Activated T-helper 1 cell treated with anti-CD3 and anti-CD28 coated beads, Interleukin-2, amount 50 U/mL, for 16 hours (primary cell): ENCODE measurements at regions not wholly inside any gene's neighbourhood (a gene's known extent, or its start where the extent isn't known, plus 50 kb on each side); places are given as distances from the start of the nearest gene placed in this dataset.

Experiments
- DNase-seq, 2 donors: peaks; one replicate each; pipeline ENCODE4 v3.0.0-alpha.2; 2020; ENCODE audit warnings: low read depth in 1 of 2, low spot score in 1 of 2

DNA sequence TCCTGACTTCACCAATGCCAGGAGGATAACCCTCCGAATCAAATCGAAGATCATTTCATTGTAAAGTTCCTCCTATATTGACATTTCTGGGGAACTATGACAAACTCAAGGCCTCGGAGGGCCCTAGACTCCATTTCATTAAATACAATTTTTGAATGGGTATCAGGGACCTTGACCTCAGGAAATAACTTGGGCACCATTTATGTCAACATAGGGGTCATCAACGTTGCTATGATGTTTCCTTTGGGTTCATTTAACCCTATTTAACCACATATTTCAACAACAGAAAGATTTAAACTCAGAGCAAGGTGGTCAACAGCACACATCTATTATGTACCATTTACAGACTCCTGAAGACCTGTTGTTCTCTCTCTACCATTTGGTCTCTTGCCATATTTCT, 395.1 kb downstream of the TRIML1 start:
- DNase-seq = no peak

DNA sequence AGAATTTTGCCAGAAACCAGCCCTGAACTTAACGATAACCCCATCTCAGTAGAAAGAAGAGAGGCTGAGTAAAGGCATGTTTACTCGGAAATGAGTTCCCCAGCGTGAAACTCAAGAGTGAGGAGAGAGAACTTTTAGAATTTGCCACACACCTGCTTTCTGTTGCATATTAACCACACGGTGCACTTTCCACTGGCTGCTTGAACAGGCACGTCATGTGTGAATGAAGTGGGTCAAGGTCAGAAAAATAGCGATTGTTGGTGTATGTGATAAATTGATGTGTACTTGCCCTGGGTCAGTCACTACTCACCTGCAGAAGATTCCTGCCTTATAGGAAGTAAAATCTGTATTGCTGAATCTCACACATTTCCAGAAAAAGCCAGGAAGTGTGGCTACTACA, 395.7 kb downstream of the TRIML1 start:
- no peak for DNase-seq

DNA sequence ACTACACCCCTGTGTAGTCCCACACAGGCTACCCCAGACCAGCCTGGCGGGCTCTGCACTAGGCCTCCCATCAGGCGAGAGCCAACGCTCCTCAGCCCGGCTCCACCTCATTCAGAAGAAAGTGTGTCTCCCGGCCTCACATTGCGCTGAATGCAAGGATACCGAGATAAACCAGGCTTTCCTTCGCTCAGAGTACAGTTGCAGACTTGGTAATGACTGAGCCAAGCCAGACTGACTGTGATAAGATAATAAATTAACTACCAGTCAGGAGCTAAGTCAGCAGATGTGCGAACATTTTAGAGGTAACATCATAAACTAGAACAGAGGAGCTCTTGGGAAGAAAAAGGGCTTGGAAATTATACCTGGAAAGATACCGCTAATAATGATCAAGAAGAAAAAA, 397.6 kb downstream of the TRIML1 start:
- DNase-seq = no peak

DNA sequence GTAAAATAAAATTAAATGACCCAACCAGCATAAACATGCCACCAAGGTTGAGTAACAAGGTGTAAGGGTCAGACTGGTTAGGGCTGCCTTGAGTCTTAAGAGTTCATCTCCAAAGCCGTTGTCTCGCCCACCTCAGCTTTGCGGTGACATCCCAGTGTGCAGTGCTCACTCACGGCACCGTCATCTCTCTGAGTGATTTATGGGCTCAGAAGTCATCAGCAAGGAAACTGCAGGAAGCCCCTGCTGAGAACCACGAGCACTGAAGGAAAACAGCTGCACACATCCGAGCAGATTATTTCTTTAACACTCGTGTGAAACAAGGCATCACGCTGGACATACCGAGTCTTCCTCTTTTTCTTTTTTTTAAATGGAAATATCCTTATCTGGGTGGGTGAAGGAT, 411.1 kb downstream of the TRIML1 start:
- DNase-seq = no peak

DNA sequence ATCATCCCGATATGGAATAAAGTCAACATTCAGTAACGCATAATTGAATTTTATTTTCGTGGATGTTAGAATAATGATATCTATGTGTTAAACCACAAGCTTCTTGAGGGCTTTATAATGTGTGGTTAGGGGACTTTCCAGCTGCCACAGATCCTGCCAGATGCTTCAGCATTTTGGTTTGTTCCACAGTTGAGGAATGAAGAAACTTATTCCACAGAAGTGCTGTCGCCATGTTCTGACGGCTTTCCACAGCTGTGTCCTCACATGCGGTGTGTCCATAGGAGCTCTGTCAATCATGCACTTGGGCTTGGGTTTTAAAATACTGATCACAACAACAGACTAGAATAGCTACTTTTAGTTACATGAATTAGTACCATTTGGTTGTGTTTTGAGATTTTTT, 411.9 kb downstream of the TRIML1 start:
- no peak for DNase-seq

DNA sequence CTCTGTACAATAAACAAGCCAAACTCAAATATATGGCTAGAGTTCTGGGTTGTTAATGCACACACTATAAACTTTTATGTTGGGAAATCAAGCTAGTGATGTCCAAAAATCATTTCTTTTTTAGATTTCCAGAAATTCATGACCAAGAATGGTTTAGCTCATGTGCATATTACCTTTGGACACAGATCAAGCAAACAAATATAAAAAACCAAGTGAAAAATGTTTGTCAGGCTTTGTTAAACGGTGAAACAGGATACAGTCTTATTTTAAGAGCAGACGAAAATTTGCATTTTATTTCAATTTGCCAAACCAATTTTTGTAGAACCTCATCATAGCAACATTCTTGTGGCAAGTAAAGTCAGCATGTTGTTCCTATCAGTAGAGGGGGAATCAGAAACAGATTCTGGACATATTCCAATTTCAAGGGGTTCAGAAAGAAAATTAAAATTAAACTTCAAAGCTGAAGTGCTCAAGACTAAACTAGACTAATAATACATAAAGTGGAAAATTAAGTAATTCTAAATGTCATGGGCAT, 413.6 kb downstream of the TRIML1 start:
- DNase-seq = no peak

DNA sequence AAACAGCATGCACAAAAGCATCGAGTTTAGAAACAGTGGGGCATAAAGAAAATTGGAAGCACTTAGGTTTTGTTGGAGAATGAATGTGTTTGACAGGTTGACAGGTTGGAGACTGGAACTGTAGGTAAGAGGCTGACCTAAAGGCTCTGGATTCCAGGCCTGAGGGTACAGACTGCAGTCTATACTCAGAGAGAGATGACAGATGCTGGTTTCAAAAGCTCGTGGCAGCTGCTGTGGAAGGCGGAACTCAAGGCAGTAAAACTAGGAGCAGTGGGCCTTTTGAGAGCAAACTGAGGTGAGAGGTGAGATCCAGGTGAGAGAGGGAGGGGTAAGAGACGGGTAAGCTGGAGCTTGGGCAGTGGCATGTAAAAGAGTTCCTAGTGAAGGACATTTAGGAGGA, 415.2 kb downstream of the TRIML1 start:
- DNase-seq = no peak

DNA sequence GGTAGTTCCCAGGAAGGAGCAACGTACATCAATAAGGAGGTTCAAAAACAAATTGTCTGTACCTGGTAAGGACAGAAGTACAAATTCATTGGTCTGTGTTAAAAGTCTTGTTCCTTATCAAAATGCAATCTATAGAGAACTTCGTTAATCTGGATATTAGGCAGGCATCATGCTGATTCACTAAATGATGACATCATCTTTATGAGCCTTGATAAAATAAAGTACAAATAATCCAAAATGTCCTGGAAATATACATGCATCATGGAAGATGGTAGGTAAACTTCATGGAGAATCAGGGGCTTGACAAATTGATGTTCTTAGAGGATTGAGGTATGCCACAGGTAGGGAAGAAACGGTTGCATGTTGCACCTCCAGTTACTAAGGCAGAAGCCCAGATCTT, 433.9 kb downstream of the TRIML1 start:
- no peak for DNase-seq

DNA sequence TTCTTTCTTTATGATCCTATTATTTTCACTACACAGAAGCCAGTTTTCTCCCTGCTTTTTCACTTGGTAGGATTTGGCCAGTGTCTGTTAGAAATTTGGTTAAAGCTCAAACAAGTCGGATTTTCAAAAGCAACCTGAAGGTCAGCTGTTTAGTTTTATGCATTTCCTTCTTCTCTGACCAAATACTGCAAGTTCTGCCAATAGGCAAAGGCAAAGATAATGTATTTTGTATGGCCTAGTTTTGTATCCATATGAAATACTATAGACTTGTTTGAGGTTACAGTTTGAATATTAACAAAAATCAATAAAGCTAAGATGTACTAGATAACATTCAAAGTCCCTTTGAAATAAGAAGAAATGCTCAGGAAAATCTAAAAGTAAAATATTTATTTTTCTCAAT, 439.4 kb downstream of the TRIML1 start:
- DNase-seq = no peak

DNA sequence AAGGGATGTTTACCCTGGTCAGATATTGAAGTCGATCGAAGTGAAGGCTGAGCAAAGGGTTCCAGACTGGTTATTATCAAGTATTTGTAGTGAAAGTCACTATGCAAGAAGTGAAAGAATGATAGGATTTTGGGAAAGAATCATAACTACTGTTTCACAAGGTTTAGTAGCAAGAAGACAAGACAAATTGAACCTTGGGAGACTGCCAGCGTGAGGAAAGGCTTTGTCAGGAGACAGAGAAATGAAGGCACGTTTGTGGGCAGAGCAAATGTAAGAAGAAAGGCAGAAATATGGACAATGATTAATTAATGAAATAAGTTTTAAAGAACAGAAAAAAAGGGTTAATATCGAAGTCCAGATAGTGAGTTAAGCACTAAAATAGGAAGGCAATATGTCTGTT, 456.8 kb downstream of the TRIML1 start:
- DNase-seq = no peak

DNA sequence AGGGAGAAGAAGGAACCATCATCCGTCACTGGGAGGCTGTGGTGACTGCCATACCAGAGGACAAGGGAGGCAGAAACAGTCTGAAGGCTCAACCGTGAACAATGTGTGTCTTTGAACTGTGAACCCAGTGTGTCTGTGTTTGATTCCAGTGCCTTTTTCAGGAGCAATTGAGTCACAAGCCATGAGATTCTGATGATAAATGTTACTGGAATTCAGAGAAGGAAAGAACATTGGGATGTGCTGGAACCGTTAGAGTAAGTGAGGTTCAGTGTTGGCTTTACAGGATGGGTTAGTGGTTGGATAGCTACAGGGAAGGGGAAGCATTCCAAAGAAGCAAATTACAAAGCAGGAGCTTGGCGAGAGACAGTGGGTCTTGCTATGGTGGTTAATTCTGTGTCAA, 464.4 kb downstream of the TRIML1 start:
- no peak for DNase-seq

DNA sequence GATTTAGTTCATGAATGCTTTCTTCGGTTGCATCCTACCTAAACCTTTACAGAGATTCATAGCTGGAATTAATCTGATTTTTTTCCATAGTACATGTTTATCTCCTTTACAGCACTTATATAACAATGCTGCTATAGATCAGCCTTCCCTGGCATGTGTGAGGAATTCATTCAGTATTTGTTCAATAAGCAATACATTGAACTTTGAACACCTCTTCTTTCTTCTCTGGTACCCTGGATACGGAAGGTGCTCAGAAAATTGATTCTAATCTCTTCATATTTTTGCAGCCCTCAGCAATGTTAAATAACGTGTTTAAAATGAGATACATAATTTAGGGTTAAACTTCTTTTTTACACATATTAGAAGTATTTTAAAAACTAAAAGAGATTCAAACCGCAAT, 467.4 kb downstream of the TRIML1 start:
- no peak for DNase-seq

DNA sequence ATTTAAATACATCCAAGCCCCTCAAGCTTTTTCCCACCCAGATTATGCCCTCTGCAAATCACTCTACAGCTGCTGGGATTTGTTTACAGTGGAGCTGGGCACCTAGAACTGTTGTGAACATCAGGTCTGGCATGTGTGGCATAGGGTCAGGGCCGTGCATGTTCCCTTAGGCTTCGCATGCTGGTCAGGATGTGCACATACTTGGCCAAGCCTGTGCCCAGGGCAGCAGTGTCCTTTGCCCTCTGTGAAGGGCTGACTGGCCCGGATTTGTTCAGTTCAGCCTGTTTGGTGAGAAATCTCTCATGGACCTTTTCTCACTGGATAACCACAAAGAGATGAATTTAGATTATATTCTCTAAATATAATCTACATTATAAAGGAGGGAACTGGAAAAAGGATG, 471.9 kb downstream of the TRIML1 start:
- no peak for DNase-seq

DNA sequence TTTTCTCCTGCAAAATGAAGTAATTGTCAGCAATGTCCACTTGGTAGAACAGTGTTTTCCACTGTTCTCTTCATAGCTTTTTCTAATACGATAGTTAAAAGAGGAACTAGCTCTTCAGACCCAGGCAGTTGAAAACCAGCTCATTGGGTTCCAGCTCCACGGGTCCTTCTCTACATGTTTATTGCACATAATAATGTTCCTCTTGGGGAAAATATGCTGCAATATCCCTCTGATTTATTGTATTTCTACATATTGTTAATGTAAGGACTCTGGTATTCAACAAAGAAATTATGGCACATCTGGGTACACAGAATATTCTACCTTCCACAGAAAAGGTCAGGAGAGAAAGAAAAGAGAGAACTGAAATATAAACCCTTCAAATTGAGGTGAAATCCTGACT, 473.4 kb downstream of the TRIML1 start:
- no peak for DNase-seq

DNA sequence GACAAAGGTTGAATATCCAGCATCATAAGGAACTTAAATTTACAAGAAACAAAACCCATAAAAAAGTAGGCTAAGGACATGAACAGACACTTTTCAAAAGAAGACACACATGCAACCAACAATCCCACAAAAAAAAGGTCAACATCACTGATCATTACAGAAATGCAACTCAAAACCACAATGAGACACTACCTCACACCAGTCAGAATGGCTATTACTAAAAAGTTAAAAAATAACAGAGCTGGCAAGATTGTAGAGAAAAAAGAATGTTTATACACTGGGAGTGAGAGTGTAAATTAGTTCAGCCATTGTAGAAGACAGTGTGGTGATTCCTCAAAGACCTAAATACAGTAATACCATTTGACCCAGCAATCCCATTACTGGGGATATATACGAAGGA, 474.7 kb downstream of the TRIML1 start:
- no peak for DNase-seq

DNA sequence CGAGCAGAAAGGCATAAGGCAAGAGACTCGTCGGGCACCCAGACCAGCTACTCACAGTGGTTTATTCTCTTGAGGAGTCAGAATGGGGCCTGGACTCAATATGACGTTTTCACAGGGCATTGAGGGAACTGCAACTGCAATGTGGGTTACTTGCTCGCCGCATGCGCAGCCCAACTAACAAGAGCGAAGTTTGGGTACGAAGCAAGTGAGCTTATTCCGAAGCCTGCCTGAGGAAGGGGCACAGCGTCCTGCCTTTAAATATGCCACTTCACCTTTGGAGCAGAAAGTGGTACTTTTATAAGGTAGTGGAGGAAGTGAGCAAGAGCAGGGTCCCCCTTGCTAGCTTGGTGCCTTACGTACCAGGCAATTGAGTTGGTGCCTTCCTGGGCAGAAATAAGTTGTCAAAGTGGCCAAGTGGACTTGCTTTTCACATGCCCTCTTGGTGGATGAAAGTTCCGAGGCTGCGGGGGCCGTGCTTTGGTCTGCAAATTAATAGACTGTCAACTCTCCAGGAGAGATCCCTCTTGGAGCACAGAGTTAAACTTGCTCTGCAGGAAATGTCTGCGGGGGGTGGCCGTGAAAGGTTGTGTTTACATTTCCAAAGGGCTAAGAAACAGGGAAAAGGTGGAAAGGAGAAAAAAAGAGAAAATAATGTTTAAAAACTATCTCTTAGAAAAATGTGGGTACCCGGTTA, 480.4 kb downstream of the TRIML1 start:
- DNase-seq = no peak

DNA sequence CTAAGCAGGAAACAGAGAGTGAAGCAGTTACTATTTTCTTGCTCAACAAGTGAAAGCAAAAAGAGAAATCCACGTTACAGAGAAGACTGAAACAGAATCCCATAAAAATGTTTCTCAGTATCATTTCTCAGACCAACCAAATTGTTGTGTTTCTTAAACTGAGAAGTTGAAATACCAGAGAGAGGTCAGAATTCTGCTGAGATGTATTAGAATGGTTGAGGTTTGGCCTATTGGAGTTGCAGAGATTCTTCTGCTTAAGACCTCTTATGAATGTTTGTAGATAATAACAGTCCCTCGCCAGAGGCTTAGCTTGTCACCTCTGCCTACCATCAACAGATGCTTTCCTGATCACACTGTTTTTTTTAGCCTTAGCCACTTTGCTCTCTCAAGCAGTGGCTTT, 481.4 kb downstream of the TRIML1 start:
- no peak for DNase-seq

DNA sequence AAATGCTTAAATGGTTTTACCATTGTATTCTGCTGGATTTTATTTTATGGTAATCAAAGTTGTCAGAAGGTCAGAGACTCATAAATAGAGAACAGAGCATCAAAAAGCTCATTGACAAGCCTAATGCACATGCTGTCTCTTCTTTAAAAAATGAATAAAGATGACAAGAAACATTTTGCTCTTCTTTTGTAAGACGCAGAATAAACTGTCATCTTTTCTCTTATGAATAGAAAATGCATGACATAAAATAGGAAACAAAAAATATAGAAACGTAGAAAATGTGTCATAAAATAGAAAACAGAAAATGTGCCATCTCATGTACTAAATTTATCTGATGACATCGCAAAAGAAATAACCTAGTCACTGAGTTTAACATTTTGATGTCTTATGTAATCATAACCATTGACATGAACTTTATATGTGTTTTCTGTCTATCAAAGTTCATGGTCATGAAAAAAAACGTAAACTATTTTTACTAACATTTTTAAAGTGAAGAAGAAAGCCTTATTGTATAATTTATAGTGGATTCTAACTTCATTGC, 484.1 kb downstream of the TRIML1 start:
- DNase-seq = no peak

DNA sequence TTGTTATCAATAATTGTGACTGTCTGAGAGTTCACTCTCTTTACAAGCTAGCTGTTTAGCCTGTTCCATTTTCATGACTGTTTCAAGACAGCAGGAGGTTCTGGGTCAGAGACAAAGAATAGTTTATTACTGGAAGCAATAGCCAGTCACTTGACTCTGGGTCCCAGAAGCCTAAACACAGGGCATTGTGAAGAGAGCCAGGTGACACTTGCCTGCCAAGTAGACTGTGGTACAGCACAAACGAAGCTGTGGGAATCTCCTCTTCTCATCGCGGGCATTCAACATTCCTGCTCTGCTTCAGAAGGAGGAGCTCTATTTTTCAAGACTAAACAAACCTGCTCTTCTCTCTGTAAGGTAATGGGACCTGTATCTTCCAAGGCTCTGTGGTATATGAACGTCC, 485.1 kb downstream of the TRIML1 start:
- no peak for DNase-seq

DNA sequence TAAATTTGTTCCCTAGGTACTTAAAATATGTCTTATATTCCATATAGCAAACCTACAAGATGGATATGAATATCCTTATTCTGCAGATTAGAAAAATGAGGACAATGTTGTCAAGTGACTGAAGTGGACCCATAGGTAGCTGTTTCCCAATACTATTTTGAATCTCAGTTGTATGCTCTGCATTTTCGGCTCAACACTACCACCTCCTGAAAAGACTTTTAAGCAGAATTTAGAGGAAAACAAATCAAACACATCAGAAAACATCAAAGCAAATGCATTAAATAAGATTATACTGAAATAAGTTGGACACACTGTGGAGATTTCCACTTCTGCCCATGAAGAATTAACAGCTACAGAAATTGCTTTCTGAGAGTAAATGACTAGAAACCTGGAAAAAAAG, 488.7 kb downstream of the TRIML1 start:
- DNase-seq = no peak

DNA sequence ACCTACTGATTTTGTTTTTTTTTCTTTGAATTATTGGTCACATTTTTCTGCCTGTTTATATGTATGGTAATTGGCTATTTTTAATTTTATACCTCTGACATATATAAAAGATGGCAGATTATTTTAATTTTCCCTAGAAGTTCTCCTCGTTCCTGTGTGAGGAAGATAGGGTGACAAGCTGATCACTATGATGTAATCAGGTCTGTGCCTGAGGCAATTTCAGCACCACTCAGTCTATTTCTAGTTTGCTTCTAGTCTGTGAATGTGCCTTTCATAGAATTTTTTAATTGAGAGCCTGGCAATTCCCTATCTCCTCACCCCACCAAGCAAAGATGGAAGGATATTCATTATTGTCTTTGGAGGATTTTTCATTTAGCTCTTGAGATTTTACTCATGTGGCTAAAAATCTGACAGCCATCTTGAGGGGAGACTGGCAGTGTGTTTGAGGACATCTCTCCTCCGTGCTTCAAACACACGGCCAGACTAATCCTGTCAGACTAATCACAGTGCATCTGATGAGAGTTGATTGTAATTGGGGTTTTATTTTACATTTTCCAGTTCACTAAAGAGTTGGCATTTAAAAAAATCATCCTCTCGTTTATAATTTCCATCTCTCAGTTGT, 500.3 kb downstream of the TRIML1 start:
- DNase-seq = no peak

DNA sequence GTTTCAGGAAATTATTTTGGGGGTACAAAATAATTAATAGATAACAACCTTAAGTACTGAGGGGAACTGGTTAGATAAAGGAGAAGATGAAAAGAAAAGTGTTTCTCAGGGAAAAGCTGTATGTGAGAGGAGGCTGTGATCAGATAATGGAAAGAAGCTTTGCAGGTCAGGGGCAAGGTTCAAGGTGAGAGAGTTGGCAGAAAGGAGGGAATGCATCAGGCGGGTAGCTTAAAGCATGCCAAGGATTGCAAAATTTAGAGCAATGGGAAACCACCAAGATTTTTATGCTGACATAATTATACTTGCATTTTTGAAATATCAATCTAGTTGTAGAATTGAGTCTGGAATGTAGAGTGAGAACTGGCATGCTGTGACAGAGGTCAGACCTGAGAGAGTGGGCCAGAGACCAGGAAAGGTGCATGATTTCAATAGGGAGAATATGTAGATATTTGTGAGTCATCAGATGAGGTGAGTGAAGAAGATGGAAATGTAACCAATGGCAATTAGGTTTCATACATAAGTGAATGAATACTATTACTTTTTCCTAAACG, 508.7 kb downstream of the TRIML1 start:
- DNase-seq = no peak
